ENCODE measurements at regions not wholly inside any gene's neighbourhood (a gene's known extent, or its start where the extent isn't known, plus 50 kb on each side); places are given as distances from the start of the nearest gene placed in this dataset.

DNA sequence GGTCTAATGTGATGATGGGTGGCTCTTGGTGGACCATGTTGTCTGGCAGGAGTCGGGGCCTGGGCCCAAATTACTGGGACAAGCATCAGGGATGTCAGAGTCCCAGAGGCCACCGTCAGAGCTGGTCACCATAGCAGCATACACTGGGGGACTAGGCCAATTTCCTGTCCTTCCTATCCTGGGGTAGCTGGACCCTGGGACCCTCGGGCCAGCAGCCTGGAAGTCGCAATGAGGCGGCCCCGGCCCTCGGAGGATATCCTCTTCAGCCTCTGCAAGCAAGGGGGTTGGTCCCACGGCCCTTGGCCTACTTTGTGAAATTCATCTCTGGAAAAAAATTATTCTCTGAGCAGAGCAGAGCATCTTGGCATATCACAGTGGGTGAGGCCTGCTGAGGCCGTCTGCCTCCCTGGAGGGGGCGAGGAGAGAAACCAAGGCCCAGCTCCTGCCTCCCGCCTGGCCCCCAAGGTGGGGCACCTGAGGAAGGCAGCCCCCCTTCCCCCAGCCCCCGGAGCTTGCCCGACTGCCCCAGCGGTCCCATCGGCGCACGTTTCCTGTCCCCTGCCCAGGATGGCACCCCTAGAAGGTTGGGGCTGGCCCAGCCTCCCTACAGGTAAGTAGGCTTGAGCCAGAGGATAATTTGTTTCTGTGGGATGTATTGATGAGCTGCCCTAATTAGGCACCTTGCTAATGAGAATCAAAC lies 135.0 kb upstream of the MYL2 start:
- Mint-ChIP-seq H3K4me1 (peaks cover 28% of the 10 kb centered on the region), H3K9me3 (no peaks in the 10 kb centered on the region), H3K4me3 (no peak overlapping the region), H3K27me3 (ENCODE audit: insufficient read depth, low read depth, poor library complexity) (peaks cover 5% of the 10 kb centered on the region), H3K36me3 (ENCODE audit: low read depth) (no peaks in the 10 kb centered on the region), H3K27ac (no peak overlapping the region)
- no peaks in the 10 kb centered on the region; the same call in 1 of the 2 replicates for H3K4me1 ChIP-seq (ENCODE audit: insufficient read depth)
- TF ChIP-seq STAT1 (IDR thresholded peaks at IDR 0.05; ENCODE audit: unreplicated experiment) (no peak), POLR2AphosphoS5 (IDR thresholded peaks at IDR 0.05; ENCODE audit: low read depth) (no peak), NANOG (IDR thresholded peaks at IDR 0.05; ENCODE audit: borderline replicate concordance) (no peak), EZH2phosphoT487 (IDR thresholded peaks at IDR 0.05; ENCODE audit: unreplicated experiment) (no peak), JUNB (IDR thresholded peaks at IDR 0.05; ENCODE audit: unreplicated experiment) (no peak), ZNF114 (CRISPR knock-in tag; IDR thresholded peaks at IDR 0.05) (no peak), ZNF462 (CRISPR knock-in tag; IDR thresholded peaks at IDR 0.05) (no peak), EZH2 (IDR thresholded peaks at IDR 0.05; ENCODE audit: low read depth, unreplicated experiment) (no peak), CREB1 (CRISPR knock-in tag; IDR thresholded peaks at IDR 0.05; ENCODE audit: low read depth) (no peak)
- TF ChIP-seq, protein P1, sequence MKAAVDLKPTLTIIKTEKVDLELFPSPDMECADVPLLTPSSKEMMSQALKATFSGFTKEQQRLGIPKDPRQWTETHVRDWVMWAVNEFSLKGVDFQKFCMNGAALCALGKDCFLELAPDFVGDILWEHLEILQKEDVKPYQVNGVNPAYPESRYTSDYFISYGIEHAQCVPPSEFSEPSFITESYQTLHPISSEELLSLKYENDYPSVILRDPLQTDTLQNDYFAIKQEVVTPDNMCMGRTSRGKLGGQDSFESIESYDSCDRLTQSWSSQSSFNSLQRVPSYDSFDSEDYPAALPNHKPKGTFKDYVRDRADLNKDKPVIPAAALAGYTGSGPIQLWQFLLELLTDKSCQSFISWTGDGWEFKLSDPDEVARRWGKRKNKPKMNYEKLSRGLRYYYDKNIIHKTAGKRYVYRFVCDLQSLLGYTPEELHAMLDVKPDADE (IDR thresholded peaks at IDR 0.05), result no peak
- no peak overlapping the region for H3K27ac ChIP-seq (ENCODE audit: low read depth)
- no peaks in the 10 kb centered on the region for H3K27me3 ChIP-seq (ENCODE audit: insufficient read depth)
- no peak overlapping the region for H3K4me2 ChIP-seq
- no peak for DNase-seq (ENCODE audit: low spot score)
- no peaks in the 10 kb centered on the region for H3F3A ChIP-seq (replicated peaks; ENCODE audit: low read depth)
- no peaks in the 10 kb centered on the region for H3K9me2 ChIP-seq (ENCODE audit: insufficient read depth)
- no peaks in the 10 kb centered on the region; the same call in 1 of the 2 replicates for H4K20me1 ChIP-seq (replicated peaks; ENCODE audit: insufficient read depth)
- H3K4me3 ChIP-seq, result no peak overlapping the region
- H3K79me2 ChIP-seq (replicated peaks; ENCODE audit: insufficient read depth), result peaks cover 9% of the 10 kb centered on the region; the same call in 1 of the 2 replicates
- no peaks in the 10 kb centered on the region for H3K36me3 ChIP-seq (ENCODE audit: insufficient read depth)
- H2AFZ ChIP-seq, result no peak overlapping the region
- ATAC-seq, result no peak
